Central memory CD8-positive, alpha-beta T cell (primary cell): ENCODE measurements at regions not wholly inside any gene's neighbourhood (a gene's known extent, or its start where the extent isn't known, plus 50 kb on each side); places are given as distances from the start of the nearest gene placed in this dataset.

ENCODE experiments used
- ATAC-seq: fragments of 150-1000 bp; cut with Tn5 transposase; replicated peaks from 2 replicates; pipeline ENCODE4 v1.10.0; 2022; ENCODE audit warnings: mild to moderate bottlenecking, moderate FRiP score, moderate number of reproducible peaks; ENCODE audit not compliant: poor library complexity, severe bottlenecking; ENCODE audit errors: extremely low read depth
- DNase-seq, 2 donors: peaks; one replicate each; pipeline ENCODE4 v3.0.0; 2021; ENCODE audit warnings: low spot score in 2 of 2
- H3K27ac Mint-ChIP-seq: one replicate; pipeline ENCODE4 v1.8.0; 2022; ENCODE audit warnings: low read depth, mild to moderate bottlenecking, moderate library complexity, mixed read lengths
- H3K27me3 Mint-ChIP-seq: one replicate; pipeline ENCODE4 v1.8.0; 2022; ENCODE audit warnings: mixed read lengths
- H3K36me3 Mint-ChIP-seq: one replicate; pipeline ENCODE4 v1.8.0; 2022; ENCODE audit warnings: mild to moderate bottlenecking, moderate library complexity, mixed read lengths; ENCODE audit not compliant: insufficient read depth
- H3K4me1 Mint-ChIP-seq: one replicate; pipeline ENCODE4 v1.8.0; 2022; ENCODE audit warnings: mixed read lengths
- H3K4me3 Mint-ChIP-seq: one replicate; pipeline ENCODE4 v1.8.0; 2022; ENCODE audit warnings: mild to moderate bottlenecking, moderate library complexity, mixed read lengths
- H3K9me3 Mint-ChIP-seq: one replicate; pipeline ENCODE4 v1.8.0; 2022; ENCODE audit warnings: mixed read lengths

DNA sequence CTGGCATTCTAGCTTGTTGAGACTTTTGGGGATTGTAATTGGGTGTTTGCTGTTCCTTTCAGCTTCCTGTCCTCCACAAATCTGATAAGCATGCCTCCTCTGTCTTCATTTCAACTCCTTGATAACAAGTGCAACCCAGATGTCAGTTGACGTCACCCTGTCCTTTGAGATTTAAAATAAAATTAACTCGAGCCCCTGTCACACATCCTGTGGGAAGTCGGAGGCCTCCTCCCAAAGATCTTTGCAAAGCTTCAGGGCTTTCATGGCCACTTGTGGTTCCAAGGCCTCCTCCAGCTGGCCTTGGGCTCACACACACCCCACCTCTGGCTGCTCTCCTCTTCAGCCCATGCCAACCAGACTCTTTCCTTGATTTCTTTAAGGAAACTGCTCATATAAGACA is 69.9 kb upstream of the ITGA6 start:
- H3K27ac Mint-ChIP-seq, result no peak overlapping the region
- H3K9me3 Mint-ChIP-seq, result no peaks in the 10 kb centered on the region
- H3K36me3 Mint-ChIP-seq, result no peaks in the 10 kb centered on the region
- DNase-seq (no peak), ATAC-seq (no peak)
- no peak overlapping the region for H3K4me3 Mint-ChIP-seq
- no peaks in the 10 kb centered on the region for H3K4me1 Mint-ChIP-seq
- peaks cover 44% of the 10 kb centered on the region for H3K27me3 Mint-ChIP-seq

DNA sequence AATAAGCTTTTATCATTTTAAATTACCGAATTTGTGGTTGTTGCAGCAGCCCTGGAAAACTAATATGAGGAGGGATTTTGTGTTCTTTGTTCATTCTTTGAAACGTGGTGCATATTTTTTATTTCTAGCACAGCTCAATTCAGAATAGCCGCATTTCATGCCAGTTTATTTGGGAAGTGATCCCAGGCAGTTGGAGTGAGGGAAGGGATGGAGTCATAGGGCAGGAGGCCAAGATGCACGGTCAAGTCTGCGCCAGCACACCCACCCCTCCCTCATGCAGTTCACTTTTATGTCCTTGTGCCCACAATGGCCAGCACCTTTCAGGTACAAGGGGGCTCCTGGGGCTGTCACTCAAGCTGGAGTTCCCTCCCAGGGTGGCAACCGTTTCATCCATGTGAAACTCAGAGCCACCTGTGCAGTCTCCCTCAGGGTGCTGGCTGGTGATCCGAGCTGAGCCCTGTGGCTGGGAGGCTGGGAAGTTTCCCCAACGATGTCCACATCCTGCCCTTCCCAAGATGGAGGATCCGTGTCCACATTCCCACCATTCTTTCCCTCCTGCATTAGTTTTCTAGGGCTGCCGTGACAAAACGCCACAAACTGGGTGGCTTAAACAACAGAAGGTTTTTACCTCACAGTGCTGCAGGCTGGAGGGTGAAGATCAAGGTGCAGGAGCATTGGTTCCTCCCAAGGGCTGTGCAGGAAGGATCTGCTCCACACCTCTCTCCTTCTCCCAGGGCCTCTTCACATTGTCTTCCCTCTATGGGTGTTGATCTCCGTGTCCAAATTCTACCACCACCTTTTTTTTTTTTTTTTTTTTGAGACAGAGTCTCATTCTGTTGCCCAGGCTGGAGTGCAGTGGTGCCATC is 68.5 kb upstream of the ITGA6 start:
- Mint-ChIP-seq H3K36me3 (no peaks in the 10 kb centered on the region), H3K4me1 (no peaks in the 10 kb centered on the region), H3K27ac (no peak overlapping the region), H3K9me3 (no peaks in the 10 kb centered on the region), H3K4me3 (no peak overlapping the region), H3K27me3 (peaks cover 44% of the 10 kb centered on the region)
- ATAC-seq, result no peak
- no peak for DNase-seq

DNA sequence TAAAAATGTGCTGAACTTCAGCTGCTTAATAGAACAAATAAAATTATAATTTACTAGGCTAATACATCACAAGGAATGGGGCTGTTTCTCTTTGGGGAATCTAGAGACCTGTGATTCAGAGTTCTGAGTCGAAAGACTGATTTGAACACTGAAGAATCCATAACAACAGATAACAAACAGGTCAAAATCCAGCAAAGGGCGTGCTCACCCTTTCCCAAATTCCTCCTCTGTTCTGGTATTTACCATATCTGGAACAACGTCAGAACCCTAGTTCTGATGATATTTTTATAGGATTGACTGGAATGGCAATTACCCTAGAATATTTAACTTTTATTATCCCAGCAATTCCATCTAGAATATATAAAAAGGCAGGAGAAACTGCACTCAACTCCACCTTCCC is 66.0 kb upstream of the ITGA6 start:
- Mint-ChIP-seq H3K4me1 (no peaks in the 10 kb centered on the region), H3K9me3 (no peaks in the 10 kb centered on the region), H3K27ac (no peak overlapping the region), H3K4me3 (no peak overlapping the region), H3K36me3 (no peaks in the 10 kb centered on the region), H3K27me3 (peaks cover 44% of the 10 kb centered on the region)
- no peak for ATAC-seq
- DNase-seq, result no peak

DNA sequence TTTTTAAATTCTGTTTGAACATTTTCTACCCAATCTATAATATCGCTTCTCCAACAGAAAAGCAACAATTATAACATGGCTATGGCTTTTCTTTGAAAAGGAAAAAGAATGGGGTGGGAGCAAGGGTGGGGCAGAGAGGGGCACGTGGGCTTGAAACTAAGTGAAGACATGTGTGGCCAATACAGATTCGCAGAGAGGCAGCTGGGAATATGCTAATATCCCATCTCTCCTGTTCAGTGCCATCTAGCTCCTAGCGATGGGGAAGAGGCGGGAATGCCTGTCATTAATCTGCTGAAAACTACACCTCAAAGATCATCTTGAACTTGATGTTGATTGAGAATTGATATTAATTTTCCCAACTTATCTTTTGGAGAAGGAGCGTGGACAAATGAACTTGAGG is 65.5 kb upstream of the ITGA6 start:
- Mint-ChIP-seq H3K4me3 (no peak overlapping the region), H3K9me3 (no peaks in the 10 kb centered on the region), H3K36me3 (no peaks in the 10 kb centered on the region), H3K27me3 (peaks cover 40% of the 10 kb centered on the region), H3K27ac (no peak overlapping the region), H3K4me1 (no peaks in the 10 kb centered on the region)
- ATAC-seq, result no peak
- no peak for DNase-seq

DNA sequence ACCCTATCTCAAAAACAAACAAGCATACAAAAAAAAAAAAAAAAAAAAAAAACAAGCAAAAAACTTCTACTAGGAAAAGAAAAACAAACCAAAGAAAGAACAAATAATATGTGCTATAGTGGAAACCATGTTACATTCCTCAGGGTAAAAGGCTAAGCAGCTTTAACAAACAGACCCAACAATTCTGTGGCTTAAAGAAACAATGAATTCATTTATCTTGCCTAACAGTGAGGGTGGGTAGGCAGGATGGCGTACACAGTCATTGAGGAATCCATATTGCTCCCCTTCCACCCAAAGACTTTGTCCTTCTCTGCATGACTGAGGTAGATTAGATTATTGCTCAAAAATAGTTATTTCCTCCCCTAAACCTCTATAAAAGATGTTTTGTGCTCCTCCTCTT is 63.1 kb upstream of the ITGA6 start:
- Mint-ChIP-seq H3K9me3 (peaks cover 5% of the 10 kb centered on the region), H3K27ac (no peak overlapping the region), H3K4me1 (no peaks in the 10 kb centered on the region), H3K4me3 (no peak overlapping the region), H3K36me3 (no peaks in the 10 kb centered on the region), H3K27me3 (peaks cover 16% of the 10 kb centered on the region)
- ATAC-seq (no peak), DNase-seq (no peak)

DNA sequence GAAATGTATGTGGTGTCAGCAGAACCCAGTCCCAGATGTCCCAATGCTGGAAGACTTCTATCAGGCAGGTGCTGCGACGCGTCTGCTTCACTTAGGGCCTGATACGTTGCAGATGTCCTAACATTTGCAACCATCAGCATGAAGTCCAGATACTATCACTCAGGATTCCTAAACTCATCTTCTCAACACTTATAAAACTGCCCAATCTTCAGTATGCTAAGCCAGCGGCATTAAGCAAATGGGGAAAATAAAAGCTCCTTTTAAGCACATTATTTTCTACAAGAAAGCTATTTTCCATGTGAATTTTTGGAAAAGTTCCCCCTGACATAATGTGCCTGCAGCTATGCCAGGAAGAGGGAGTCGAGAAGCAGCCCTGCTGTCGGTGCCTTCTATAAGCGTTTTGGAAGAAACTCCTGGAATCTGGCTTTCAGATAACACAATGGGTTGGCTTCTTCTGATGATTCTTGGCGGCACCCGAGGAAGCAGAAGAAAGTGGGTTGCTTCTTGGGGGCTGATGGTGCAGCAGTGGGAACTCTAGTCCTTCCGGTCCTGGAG is 60.7 kb upstream of the ITGA6 start:
- no peaks in the 10 kb centered on the region for H3K4me1 Mint-ChIP-seq
- no peak overlapping the region for H3K4me3 Mint-ChIP-seq
- DNase-seq, result no peak
- ATAC-seq, result no peak
- peaks cover 9% of the 10 kb centered on the region for H3K27me3 Mint-ChIP-seq
- H3K9me3 Mint-ChIP-seq, result peaks cover 6% of the 10 kb centered on the region
- H3K36me3 Mint-ChIP-seq, result no peaks in the 10 kb centered on the region
- no peak overlapping the region for H3K27ac Mint-ChIP-seq

DNA sequence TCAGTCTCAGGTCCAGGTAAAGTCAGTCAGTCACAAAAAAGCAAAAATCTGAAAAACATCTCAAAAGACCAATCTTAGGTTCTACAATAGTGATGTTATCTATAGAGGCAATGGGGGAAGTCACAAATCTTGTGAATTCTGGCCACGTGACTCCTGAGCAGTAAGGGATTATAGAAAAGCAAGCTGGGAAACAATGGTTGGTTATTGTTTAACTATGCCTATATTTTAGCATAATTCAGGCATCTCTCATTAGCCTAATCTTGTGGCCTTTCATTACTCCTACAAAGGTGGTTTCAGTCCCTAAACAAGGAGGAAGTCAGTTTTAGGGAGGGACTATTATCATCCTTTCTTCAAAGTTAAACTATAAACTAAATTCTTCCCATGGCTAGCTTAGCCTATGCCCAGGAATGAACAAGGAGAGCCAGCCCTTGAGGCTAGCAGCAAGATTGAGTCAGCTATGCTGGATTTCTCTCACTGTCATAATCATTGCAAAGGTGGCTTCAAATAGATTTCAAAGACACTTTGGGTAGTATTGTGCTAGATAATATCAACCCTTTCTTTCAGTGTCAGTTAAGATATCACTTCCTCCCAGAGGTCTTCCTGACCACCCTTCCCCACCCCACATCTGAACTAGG is 56.4 kb upstream of the ITGA6 start:
- Mint-ChIP-seq H3K27ac (no peak overlapping the region), H3K27me3 (peaks cover 37% of the 10 kb centered on the region), H3K36me3 (no peaks in the 10 kb centered on the region), H3K4me1 (no peaks in the 10 kb centered on the region), H3K9me3 (peaks cover 6% of the 10 kb centered on the region), H3K4me3 (no peak overlapping the region)
- DNase-seq (no peak), ATAC-seq (no peak)

DNA sequence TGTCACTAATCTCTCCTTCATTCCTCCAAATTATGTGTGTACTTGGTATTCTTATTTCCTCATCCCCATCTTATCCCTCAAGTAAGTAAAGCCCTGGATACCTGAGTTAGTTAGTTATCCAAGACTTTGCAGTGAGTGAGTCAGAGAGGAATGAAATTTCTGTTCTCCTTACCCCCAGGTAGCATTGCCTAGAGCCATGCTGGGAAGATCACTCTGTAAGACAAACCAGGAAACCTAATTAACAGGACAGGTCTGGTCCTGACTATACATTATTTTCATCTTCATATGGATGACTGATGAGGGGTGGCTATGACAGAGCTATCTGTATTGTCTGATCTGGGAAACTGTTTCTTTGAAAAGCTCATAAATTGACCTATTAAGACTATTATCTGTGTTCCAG is 55.0 kb upstream of the ITGA6 start:
- Mint-ChIP-seq H3K36me3 (no peaks in the 10 kb centered on the region), H3K27me3 (peaks cover 37% of the 10 kb centered on the region), H3K4me1 (no peaks in the 10 kb centered on the region), H3K4me3 (no peak overlapping the region), H3K27ac (no peak overlapping the region), H3K9me3 (peaks cover 6% of the 10 kb centered on the region)
- DNase-seq (no peak), ATAC-seq (no peak)

DNA sequence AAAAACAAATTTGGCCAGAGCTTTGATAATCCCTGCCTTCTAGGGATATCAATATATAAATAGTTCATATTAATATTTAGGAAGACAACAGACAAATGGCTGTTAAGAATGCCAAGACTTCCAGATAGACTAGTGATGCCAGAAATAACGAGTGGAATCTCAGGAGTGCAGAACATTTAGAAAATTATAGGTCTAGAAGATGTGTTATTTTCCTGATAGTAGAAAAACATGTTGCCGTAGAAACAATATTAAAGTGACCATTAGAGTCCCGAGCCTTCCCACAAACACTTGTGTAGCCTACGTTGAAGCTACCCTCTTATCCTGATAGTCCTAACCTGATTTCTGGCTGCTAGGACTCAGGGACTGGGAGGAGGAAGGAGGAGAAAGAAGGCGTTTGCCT is 54.3 kb upstream of the ITGA6 start:
- H3K36me3 Mint-ChIP-seq, result no peaks in the 10 kb centered on the region
- H3K4me3 Mint-ChIP-seq, result no peak overlapping the region
- ATAC-seq, result no peak
- H3K27me3 Mint-ChIP-seq, result peaks cover 37% of the 10 kb centered on the region
- H3K27ac Mint-ChIP-seq, result no peak overlapping the region
- DNase-seq, result no peak
- H3K9me3 Mint-ChIP-seq, result peaks cover 6% of the 10 kb centered on the region
- H3K4me1 Mint-ChIP-seq, result no peaks in the 10 kb centered on the region

DNA sequence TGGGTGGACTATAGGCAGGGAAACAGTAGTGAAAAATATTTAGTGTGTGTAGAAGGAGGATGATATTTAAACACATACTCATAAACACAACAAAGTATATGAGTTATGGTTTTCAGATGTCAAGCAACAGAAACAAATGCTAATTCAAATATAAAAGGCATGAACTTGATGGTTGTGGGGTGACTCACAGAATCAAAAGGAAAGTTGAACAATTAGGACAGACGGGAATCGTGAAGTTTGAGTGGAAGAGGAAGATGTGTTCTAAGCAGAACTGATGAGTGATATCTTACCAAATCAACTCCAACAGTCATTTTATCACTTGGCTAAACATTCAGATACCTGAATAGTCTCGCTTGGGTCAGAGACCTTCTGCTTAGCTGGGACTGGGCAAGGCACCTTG is 53.6 kb upstream of the ITGA6 start:
- Mint-ChIP-seq H3K4me1 (no peaks in the 10 kb centered on the region), H3K27me3 (peaks cover 43% of the 10 kb centered on the region), H3K9me3 (peaks cover 6% of the 10 kb centered on the region), H3K4me3 (no peak overlapping the region), H3K27ac (no peak overlapping the region), H3K36me3 (no peaks in the 10 kb centered on the region)
- ATAC-seq (no peak), DNase-seq (no peak)

DNA sequence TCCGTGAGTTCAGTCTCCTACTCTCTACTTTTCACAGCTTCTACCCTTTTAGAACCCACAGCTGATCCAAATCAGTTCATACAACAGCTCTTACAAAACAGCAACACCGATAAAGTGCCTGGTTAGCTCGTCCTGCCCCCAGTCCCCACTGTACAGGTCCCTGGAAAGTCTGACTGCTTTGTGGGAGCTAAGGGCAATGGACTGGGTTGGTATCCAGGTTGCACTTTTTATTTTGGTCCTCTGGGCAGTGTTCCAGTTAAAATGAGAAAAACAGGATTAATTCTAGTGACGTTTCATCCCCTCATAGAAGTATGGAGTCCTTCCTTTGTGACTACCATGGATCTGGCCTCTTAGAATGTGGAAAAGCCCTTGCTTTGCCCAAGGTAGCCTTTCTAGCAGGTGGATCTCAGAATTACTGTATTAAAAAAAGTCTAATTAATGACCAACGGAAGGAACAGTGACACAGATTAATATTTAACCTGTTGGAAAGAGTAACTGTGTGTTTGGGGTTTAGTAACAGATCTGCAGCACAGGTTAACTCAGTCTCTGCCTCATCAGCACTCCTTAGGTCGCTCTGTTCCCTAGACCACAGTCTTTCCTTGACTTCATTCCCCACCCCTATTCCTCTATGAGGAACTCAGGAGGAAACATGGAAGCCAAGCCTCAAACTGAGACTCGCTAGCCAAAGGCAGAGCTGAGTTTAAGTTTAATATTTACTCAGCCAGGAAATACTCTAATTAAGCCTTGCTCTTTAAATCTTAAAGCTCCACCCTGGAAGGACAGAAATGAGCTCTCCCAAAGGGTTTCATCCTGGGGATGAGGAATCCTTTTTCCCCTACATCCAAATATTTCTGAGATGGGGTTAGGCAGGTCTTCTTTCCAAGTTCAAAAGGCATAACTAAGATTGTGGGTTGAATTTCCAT is 52.8 kb upstream of the ITGA6 start:
- Mint-ChIP-seq H3K27me3 (peaks cover 51% of the 10 kb centered on the region), H3K36me3 (no peaks in the 10 kb centered on the region), H3K4me1 (no peaks in the 10 kb centered on the region), H3K9me3 (peaks cover 4% of the 10 kb centered on the region), H3K27ac (no peak overlapping the region), H3K4me3 (no peak overlapping the region)
- DNase-seq, result no peak
- ATAC-seq, result no peak

DNA sequence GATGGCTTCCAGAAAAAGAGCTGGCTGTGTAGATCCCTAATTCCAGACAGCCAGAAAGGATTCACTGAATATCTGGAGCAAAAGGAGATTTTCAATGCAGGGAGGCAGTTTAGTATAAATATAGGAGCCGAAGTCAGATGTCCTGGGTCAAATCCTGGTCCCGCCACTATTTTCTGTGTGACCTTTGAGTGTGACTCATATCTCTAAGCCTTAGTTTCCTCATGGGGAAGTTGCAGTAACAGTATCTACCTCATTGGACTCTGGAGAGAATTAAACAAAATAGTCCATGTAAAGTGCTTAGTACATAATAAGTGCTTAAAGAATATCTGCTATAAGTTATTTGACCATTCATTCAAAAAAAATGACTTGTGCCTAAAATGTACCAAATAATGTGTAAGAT is 52.1 kb upstream of the ITGA6 start:
- DNase-seq, result no peak
- H3K4me1 Mint-ChIP-seq, result no peaks in the 10 kb centered on the region
- no peaks in the 10 kb centered on the region for H3K36me3 Mint-ChIP-seq
- peaks cover 5% of the 10 kb centered on the region for H3K9me3 Mint-ChIP-seq
- ATAC-seq, result no peak
- H3K4me3 Mint-ChIP-seq, result no peak overlapping the region
- H3K27ac Mint-ChIP-seq, result no peak overlapping the region
- peaks cover 52% of the 10 kb centered on the region for H3K27me3 Mint-ChIP-seq
